Inflammatory macrophage treated with lipopolysaccharide for 4 hours (primary cell): ENCODE measurements at regions not wholly inside any gene's neighbourhood (a gene's known extent, or its start where the extent isn't known, plus 50 kb on each side); places are given as distances from the start of the nearest gene placed in this dataset.
"Not testable (repeated sequence)": the region's sequence is repeated elsewhere in the genome, so short reads cannot be mapped to it uniquely, and the experiment has no call there.

Experiments used
- DNase-seq: peaks from one replicate; pipeline ENCODE4 v3.0.0-alpha.2; 2020

GRCh38 chr16:72453856-72454255 is 281.9 kb upstream of the PMFBP1 start:
- DNase-seq = not testable (repeated sequence)

- DNase-seq = peak; percentile 75
These were observed 272.7 kb upstream of the PMFBP1 start for GRCh38 chr16:72444696-72445095.

GRCh38 chr16:72443809-72444208 is 271.9 kb upstream of the PMFBP1 start:
- DNase-seq = no peak

GRCh38 chr16:72442385-72443158 is 270.6 kb upstream of the PMFBP1 start:
- DNase-seq = peak; percentile 6

GRCh38 chr16:72437891-72438290 is 265.9 kb upstream of the PMFBP1 start:
- DNase-seq = no peak

GRCh38 chr16:72434159-72434558 is 262.2 kb upstream of the PMFBP1 start:
- no peak for DNase-seq

GRCh38 chr16:72430121-72430520 is 258.2 kb upstream of the PMFBP1 start:
- no peak for DNase-seq

GRCh38 chr16:72429671-72430081 is 257.7 kb upstream of the PMFBP1 start:
- no peak for DNase-seq

- no peak for DNase-seq
These were observed 256.9 kb upstream of the PMFBP1 start for GRCh38 chr16:72428681-72429376.

GRCh38 chr16:72427783-72428331 is 255.9 kb upstream of the PMFBP1 start:
- DNase-seq = no peak

- no peak for DNase-seq
These were observed 255.3 kb upstream of the PMFBP1 start for GRCh38 chr16:72427051-72427782.

GRCh38 chr16:72426386-72426785 is 254.4 kb upstream of the PMFBP1 start:
- DNase-seq = no peak

- no peak for DNase-seq
These were observed 253.8 kb upstream of the PMFBP1 start for GRCh38 chr16:72425571-72426341.

- no peak for DNase-seq
These were observed 252.8 kb upstream of the PMFBP1 start for GRCh38 chr16:72424757-72425156.

- no peak for DNase-seq
These were observed 250.4 kb upstream of the PMFBP1 start for GRCh38 chr16:72422308-72422897.

- no peak for DNase-seq
These were observed 247.7 kb upstream of the PMFBP1 start for GRCh38 chr16:72419638-72420037.

GRCh38 chr16:72415379-72415778 is 243.4 kb upstream of the PMFBP1 start:
- DNase-seq = no peak

GRCh38 chr16:72410492-72410891 is 238.5 kb upstream of the PMFBP1 start:
- DNase-seq = no peak

- no peak for DNase-seq
These were observed 237.5 kb upstream of the PMFBP1 start for GRCh38 chr16:72409423-72409822.

- DNase-seq = no peak
These were observed 234.4 kb upstream of the PMFBP1 start for GRCh38 chr16:72406390-72406789.

GRCh38 chr16:72404299-72404698 is 232.3 kb upstream of the PMFBP1 start:
- no peak for DNase-seq

- no peak for DNase-seq
These were observed 229.1 kb upstream of the PMFBP1 start for GRCh38 chr16:72401084-72401361.
